GM12873 (cell line): ENCODE measurements at regions not wholly inside any gene's neighbourhood (a gene's known extent, or its start where the extent isn't known, plus 50 kb on each side); places are given as distances from the start of the nearest gene placed in this dataset.

ENCODE experiments used
- TF ChIP-seq, protein P1 (sequence below): IDR thresholded peaks from 2 replicates; pipeline ENCODE4 v1.5.1; 2012; ENCODE audit warnings: low read depth, mild to moderate bottlenecking, moderate library complexity, low read length, control low read depth; ENCODE audit not compliant: insufficient read depth; ENCODE audit errors: missing control alignments

DNA sequence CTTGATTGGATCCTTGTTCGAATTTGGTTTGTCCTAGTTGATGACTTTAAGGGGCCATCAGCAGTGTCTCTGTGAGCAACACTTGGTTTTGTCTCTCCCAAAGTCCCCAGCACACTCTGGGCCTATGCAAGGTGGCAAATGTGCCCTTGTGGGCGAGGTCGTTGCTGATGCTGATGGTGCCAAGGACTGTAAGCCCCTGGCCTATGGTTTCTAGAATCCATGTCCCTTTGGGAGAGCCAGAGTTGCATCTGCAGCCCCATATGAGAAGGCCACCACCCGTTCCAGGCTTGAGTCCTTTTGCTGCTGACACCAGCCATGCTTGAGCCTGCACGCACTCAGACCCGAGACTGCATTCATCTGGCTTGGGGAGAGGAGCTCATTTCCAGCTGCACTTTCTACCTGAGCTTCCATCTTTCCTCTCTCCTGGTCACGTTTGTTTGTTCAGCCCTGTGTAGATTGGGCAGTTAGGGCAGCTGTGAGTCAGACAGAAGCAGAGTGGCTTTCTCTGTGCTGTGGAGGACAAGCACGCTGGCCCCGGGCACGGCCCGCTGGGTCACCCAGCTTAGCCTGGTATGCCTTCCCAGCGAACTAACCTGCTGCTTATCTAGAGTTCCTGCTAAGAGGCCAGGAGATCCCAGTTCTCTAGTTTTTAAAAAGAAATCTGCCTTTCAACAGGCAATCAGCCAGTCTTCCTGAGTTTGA lies 52.1 kb upstream of the CSF3R start:
- TF ChIP-seq, protein P1, sequence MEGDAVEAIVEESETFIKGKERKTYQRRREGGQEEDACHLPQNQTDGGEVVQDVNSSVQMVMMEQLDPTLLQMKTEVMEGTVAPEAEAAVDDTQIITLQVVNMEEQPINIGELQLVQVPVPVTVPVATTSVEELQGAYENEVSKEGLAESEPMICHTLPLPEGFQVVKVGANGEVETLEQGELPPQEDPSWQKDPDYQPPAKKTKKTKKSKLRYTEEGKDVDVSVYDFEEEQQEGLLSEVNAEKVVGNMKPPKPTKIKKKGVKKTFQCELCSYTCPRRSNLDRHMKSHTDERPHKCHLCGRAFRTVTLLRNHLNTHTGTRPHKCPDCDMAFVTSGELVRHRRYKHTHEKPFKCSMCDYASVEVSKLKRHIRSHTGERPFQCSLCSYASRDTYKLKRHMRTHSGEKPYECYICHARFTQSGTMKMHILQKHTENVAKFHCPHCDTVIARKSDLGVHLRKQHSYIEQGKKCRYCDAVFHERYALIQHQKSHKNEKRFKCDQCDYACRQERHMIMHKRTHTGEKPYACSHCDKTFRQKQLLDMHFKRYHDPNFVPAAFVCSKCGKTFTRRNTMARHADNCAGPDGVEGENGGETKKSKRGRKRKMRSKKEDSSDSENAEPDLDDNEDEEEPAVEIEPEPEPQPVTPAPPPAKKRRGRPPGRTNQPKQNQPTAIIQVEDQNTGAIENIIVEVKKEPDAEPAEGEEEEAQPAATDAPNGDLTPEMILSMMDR: no peak

DNA sequence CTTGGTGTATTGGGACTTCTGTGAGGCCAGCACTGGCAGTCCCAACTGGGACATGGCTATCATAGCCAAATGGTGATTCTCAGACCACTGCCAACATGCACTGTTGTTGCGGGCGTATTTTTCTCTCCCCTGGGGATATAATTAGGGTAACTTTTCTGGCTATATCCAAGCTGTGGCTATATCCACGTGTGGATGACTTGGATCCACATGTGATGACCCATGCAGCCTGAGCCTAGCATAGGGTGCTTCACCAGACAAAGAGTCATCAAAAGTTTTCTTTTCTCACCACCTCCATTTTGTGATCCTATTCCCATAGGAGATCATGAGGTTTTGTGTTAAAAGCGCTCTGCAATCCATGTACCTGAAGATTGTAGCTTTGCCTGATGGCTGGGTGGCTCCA lies 51.2 kb upstream of the CSF3R start:
- TF ChIP-seq, protein P1: no peak

DNA sequence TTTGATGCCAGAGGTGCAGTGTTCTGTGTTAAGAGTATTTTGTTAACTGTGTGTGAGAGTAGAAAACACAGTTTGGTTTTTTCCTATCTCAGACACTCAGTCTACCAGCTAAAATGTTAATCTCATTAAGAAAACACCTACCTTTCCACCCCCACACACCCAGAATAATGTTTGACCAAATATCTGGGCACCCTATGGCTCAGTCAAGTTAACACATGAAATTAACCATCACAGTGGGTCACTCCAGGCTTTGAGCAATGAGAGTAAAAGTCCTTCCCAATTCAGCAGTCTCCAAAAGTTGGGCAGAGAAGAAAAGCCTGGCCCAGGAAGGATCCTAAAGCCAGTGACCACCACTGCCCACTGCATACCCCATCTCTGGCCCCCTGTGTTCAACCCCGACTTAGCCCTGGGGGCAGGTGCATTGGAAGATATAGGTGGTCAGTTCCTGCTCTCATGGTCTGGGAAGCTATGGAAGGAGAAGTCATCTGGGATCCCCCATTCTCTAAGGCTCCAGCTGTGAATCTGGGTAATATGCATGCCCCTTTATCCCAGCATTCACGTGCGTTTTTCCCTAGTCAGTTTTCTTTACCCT lies 50.2 kb upstream of the CSF3R start:
- TF ChIP-seq, protein P1: no peak
